ENCODE measurements at regions not wholly inside any gene's neighbourhood (a gene's known extent, or its start where the extent isn't known, plus 50 kb on each side); places are given as distances from the start of the nearest gene placed in this dataset.

- TF ChIP-seq SIN3A (conservative IDR thresholded peaks at IDR 0.05 in 1 of 2, IDR thresholded peaks at IDR 0.05 in 1 of 2; ENCODE audit: low read depth in 1 of 2, low read length in 2 of 2) (no peak), JUN (IDR thresholded peaks at IDR 0.05; ENCODE audit: low read depth, low read length) (no peak), EP300 (IDR thresholded peaks at IDR 0.05; ENCODE audit: borderline replicate concordance in 1 of 2, low read depth in 2 of 2, low read length in 2 of 2) (no peak), TCF12 (IDR thresholded peaks at IDR 0.05; ENCODE audit: low read depth, low read length) (no peak)
Measured at GRCh38 chr9:31500422-31500821, 884.0 kb upstream of the ACO1 start (continued).
